Keratinocyte (primary cell): ENCODE measurements at regions not wholly inside any gene's neighbourhood (a gene's known extent, or its start where the extent isn't known, plus 50 kb on each side); places are given as distances from the start of the nearest gene placed in this dataset.

ENCODE experiments used
- CTCF ChIP-seq, 3 experiments: IDR thresholded peaks in 1 of 3; conservative IDR thresholded peaks in 1 of 3; optimal IDR thresholded peaks in 1 of 3; 2 replicates in 2 of 3; 3 replicates in 1 of 3; pipeline versions ENCODE3 to v1.5.1; 2011; ENCODE audit warnings: low read length in 3 of 3, mild to moderate bottlenecking in 3 of 3, moderate library complexity in 2 of 3, control low read depth in 1 of 3, inconsistent platforms in 1 of 3; ENCODE audit not compliant: insufficient read depth in 2 of 3; ENCODE audit errors: extremely low read depth in 1 of 3
- EZH2 ChIP-seq: IDR thresholded peaks from one replicate; pipeline ENCODE4 v1.6.1; 2012; ENCODE audit warnings: inconsistent platforms, mild to moderate bottlenecking, low read length, moderate library complexity

- no peak for TF ChIP-seq CTCF (optimal IDR thresholded peaks at IDR 0.05 in 1 of 3, IDR thresholded peaks at IDR 0.05 in 1 of 3, conservative IDR thresholded peaks at IDR 0.05 in 1 of 3; ENCODE audit: extremely low read depth in 1 of 3, insufficient read depth in 2 of 3, low read length in 3 of 3)
- no peak for TF ChIP-seq EZH2
These were observed 127.5 kb downstream of the PTCHD4 start for GRCh38 chr6:47983491-47983890.
